K562 (cell line): ENCODE measurements at regions not wholly inside any gene's neighbourhood (a gene's known extent, or its start where the extent isn't known, plus 50 kb on each side); places are given as distances from the start of the nearest gene placed in this dataset.

Experiments
- BRCA1 ChIP-seq, 2 experiments: fragments of 450-650 bp in 1 of 2; sonication (generic) in 1 of 2; formaldehyde crosslinking in 1 of 2; IDR thresholded peaks; 2 replicates each; pipeline versions ENCODE4 v1.5.0 to v1.6.1; 2017 to 2020; ENCODE audit warnings: mild to moderate bottlenecking in 1 of 2, missing genetic modification reagents in 1 of 2
- CBFB ChIP-seq: sonication (generic); formaldehyde crosslinking; IDR thresholded peaks from 2 replicates; pipeline ENCODE4 v1.4.0; 2020; ENCODE audit warnings: mild to moderate bottlenecking, missing genetic modification reagents
- CEBPB ChIP-seq: fragments of 450-650 bp; IDR thresholded peaks from 2 replicates; pipeline ENCODE4 v1.6.1; 2016; ENCODE audit warnings: missing genetic modification characterization, missing compliant biosample characterization
- ETV5 ChIP-seq: sonication (generic); formaldehyde crosslinking; IDR thresholded peaks from 2 replicates; pipeline ENCODE4 v1.4.0; 2020; ENCODE audit warnings: low read depth, mild to moderate bottlenecking, missing genetic modification reagents
- HNRNPL ChIP-seq: fragments of 200-400 bp; formaldehyde crosslinking; IDR thresholded peaks from 2 replicates; pipeline ENCODE4 v1.6.1; 2017; ENCODE audit warnings: low read depth, mild to moderate bottlenecking, low read length
- RFX5 ChIP-seq: IDR thresholded peaks from 2 replicates; pipeline ENCODE4 v1.6.1; 2011; ENCODE audit warnings: low read depth, mild to moderate bottlenecking, improper control_type of control experiment, low read length
- RUNX1 ChIP-seq: sonication (generic); IDR thresholded peaks from 2 replicates; pipeline ENCODE4 v1.6.1; 2016; ENCODE audit warnings: antibody characterized with exemption, low read depth
- SIX5 ChIP-seq, 2 experiments: IDR thresholded peaks; 2 replicates each; pipeline ENCODE4 v1.6.1; 2011; ENCODE audit warnings: low read length in 2 of 2, borderline replicate concordance in 1 of 2, low read depth in 1 of 2, mild to moderate bottlenecking in 1 of 2, moderate library complexity in 1 of 2; ENCODE audit not compliant: insufficient read depth in 1 of 2
- TARDBP ChIP-seq: fragments of 450-650 bp; IDR thresholded peaks from 2 replicates; pipeline ENCODE4 v1.6.1; 2016
- TEAD1 ChIP-seq, 2 experiments: fragments of 450-650 bp in 1 of 2; sonication (generic) in 1 of 2; formaldehyde crosslinking; IDR thresholded peaks; 2 replicates each; pipeline versions ENCODE4 v1.4.0 to v1.8.0; 2020 to 2022; ENCODE audit warnings: mild to moderate bottlenecking in 2 of 2, missing genetic modification reagents in 1 of 2
- TF ChIP-seq, protein P1 (sequence below): IDR thresholded peaks from 2 replicates; pipeline ENCODE4 v1.6.1; 2016; ENCODE audit warnings: missing genetic modification characterization, missing compliant biosample characterization
- TF ChIP-seq, protein P2 (sequence below), 3 experiments: IDR thresholded peaks in 2 of 3; conservative IDR thresholded peaks in 1 of 3; 2 replicates each; pipeline ENCODE4 v1.5.1; 2011 to 2012; ENCODE audit warnings: low read length in 3 of 3, mild to moderate bottlenecking in 3 of 3, control low read depth in 2 of 3, improper control_type of control experiment in 1 of 3, inconsistent platforms in 1 of 3, low read depth in 1 of 3, mixed read lengths in 1 of 3, moderate library complexity in 1 of 3; ENCODE audit not compliant: insufficient read depth in 2 of 3
- TF ChIP-seq, protein P3 (sequence below), 2 experiments: IDR thresholded peaks; 2 replicates each; pipeline ENCODE4 v1.6.1; 2011; ENCODE audit warnings: borderline replicate concordance in 1 of 2, control low read depth in 1 of 2, low read depth in 1 of 2, low read length in 1 of 2, mild to moderate bottlenecking in 1 of 2, mixed read lengths in 1 of 2, moderate library complexity in 1 of 2; ENCODE audit not compliant: insufficient read depth in 1 of 2, insufficient read length in 1 of 2, poor library complexity in 1 of 2, severe bottlenecking in 1 of 2; ENCODE audit errors: extremely low read depth in 1 of 2

- TF ChIP-seq ETV5 (CRISPR knock-in tag) = no peak
- TF ChIP-seq, protein P1, sequence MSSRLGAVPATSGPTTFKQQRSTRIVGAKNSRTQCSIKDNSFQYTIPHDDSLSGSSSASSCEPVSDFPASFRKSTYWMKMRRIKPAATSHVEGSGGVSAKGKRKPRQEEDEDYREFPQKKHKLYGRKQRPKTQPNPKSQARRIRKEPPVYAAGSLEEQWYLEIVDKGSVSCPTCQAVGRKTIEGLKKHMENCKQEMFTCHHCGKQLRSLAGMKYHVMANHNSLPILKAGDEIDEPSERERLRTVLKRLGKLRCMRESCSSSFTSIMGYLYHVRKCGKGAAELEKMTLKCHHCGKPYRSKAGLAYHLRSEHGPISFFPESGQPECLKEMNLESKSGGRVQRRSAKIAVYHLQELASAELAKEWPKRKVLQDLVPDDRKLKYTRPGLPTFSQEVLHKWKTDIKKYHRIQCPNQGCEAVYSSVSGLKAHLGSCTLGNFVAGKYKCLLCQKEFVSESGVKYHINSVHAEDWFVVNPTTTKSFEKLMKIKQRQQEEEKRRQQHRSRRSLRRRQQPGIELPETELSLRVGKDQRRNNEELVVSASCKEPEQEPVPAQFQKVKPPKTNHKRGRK (tag) = no peak
- TF ChIP-seq, protein P2, sequence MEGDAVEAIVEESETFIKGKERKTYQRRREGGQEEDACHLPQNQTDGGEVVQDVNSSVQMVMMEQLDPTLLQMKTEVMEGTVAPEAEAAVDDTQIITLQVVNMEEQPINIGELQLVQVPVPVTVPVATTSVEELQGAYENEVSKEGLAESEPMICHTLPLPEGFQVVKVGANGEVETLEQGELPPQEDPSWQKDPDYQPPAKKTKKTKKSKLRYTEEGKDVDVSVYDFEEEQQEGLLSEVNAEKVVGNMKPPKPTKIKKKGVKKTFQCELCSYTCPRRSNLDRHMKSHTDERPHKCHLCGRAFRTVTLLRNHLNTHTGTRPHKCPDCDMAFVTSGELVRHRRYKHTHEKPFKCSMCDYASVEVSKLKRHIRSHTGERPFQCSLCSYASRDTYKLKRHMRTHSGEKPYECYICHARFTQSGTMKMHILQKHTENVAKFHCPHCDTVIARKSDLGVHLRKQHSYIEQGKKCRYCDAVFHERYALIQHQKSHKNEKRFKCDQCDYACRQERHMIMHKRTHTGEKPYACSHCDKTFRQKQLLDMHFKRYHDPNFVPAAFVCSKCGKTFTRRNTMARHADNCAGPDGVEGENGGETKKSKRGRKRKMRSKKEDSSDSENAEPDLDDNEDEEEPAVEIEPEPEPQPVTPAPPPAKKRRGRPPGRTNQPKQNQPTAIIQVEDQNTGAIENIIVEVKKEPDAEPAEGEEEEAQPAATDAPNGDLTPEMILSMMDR (IDR thresholded peaks at IDR 0.05 in 2 of 3, conservative IDR thresholded peaks at IDR 0.05 in 1 of 3; ENCODE audit: insufficient read depth in 2 of 3, low read depth in 1 of 3, low read length in 3 of 3) = no peak
- TF ChIP-seq BRCA1 (IDR thresholded peaks at IDR 0.05) = no peak
- TF ChIP-seq BRCA1 (CRISPR knock-in tag; IDR thresholded peaks at IDR 0.05) = no peak
- TF ChIP-seq HNRNPL = no peak
- no peak for TF ChIP-seq TEAD1 (CRISPR knock-in tag; IDR thresholded peaks at IDR 0.05)
- no peak for TF ChIP-seq CEBPB (tag)
- TF ChIP-seq, protein P3, sequence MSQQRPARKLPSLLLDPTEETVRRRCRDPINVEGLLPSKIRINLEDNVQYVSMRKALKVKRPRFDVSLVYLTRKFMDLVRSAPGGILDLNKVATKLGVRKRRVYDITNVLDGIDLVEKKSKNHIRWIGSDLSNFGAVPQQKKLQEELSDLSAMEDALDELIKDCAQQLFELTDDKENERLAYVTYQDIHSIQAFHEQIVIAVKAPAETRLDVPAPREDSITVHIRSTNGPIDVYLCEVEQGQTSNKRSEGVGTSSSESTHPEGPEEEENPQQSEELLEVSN (IDR thresholded peaks at IDR 0.05; ENCODE audit: borderline replicate concordance in 1 of 2, extremely low read depth in 1 of 2, insufficient read depth in 1 of 2, insufficient read length in 1 of 2, low read depth in 1 of 2, low read length in 1 of 2, poor library complexity in 1 of 2, severe bottlenecking in 1 of 2) = no peak
- TF ChIP-seq RFX5 = no peak
- no peak for TF ChIP-seq RUNX1
- no peak for TF ChIP-seq SIX5 (IDR thresholded peaks at IDR 0.05; ENCODE audit: borderline replicate concordance in 1 of 2, insufficient read depth in 1 of 2, low read depth in 1 of 2, low read length in 2 of 2)
- no peak for TF ChIP-seq CBFB (CRISPR knock-in tag)
- no peak for TF ChIP-seq TARDBP
Observed at GRCh38 chr6:100182313-100182712, 188.3 kb upstream of the MCHR2 start.
